ENCODE measurements at regions not wholly inside any gene's neighbourhood (a gene's known extent, or its start where the extent isn't known, plus 50 kb on each side); places are given as distances from the start of the nearest gene placed in this dataset.

DNA sequence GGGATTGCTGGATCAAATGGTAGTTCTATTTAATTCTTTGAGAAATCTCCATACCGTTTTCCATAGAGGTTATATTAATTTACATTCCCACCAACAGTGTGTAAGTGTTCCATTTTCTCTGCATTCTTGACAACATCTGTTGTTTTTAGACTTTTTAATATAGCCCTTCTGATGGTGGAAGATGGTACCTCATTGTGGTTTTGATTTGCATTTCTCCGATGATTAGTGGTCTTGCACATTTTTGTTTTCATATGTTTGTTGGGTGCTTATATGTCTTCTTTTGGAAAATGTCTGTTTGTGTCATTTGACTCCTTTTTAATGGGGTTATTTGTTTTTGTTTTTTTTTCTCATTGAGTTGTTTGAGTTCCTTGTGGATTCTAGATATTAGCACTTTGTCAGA is 75.3 kb upstream of the PUDP start:
- in situ Hi-C loops (cut with HindIII; ENCODE audit: low sequenced_read_pairs) = no loop called here
- TF ChIP-seq, protein P1, sequence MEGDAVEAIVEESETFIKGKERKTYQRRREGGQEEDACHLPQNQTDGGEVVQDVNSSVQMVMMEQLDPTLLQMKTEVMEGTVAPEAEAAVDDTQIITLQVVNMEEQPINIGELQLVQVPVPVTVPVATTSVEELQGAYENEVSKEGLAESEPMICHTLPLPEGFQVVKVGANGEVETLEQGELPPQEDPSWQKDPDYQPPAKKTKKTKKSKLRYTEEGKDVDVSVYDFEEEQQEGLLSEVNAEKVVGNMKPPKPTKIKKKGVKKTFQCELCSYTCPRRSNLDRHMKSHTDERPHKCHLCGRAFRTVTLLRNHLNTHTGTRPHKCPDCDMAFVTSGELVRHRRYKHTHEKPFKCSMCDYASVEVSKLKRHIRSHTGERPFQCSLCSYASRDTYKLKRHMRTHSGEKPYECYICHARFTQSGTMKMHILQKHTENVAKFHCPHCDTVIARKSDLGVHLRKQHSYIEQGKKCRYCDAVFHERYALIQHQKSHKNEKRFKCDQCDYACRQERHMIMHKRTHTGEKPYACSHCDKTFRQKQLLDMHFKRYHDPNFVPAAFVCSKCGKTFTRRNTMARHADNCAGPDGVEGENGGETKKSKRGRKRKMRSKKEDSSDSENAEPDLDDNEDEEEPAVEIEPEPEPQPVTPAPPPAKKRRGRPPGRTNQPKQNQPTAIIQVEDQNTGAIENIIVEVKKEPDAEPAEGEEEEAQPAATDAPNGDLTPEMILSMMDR (IDR thresholded peaks at IDR 0.05; ENCODE audit: low read depth, low read length, missing control alignments) = no peak
- no peak for DNase-seq (ENCODE audit: low read depth)
- H3K4me3 ChIP-seq (ENCODE audit: low read depth, low read length) = no peak overlapping the region

DNA sequence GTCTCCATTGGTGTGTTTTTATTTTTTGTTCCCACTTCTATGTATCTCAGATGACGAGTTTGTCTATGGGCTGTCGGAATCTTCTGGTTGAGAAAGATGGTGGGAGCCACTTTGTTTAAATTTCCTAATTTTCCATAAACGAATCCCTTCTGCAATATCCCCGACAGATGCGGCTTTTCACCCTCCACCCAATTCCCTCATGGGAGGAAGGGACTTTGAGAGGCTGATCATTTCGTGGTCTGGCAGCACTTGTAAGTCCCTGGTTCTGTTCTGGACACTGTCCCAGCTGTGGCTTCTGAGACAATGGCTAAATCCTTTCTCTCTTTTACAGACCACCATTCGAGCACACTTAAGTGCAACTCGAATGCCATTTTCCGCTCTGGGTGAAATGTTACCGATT is 72.2 kb upstream of the PUDP start:
- TF ChIP-seq, protein P1 (IDR thresholded peaks at IDR 0.05; ENCODE audit: low read depth, low read length, missing control alignments) = no peak
- no peak for DNase-seq (ENCODE audit: low read depth)
- in situ Hi-C loops (cut with HindIII; ENCODE audit: low sequenced_read_pairs) = no loop called here
- no peak overlapping the region for H3K4me3 ChIP-seq (ENCODE audit: low read depth, low read length)

DNA sequence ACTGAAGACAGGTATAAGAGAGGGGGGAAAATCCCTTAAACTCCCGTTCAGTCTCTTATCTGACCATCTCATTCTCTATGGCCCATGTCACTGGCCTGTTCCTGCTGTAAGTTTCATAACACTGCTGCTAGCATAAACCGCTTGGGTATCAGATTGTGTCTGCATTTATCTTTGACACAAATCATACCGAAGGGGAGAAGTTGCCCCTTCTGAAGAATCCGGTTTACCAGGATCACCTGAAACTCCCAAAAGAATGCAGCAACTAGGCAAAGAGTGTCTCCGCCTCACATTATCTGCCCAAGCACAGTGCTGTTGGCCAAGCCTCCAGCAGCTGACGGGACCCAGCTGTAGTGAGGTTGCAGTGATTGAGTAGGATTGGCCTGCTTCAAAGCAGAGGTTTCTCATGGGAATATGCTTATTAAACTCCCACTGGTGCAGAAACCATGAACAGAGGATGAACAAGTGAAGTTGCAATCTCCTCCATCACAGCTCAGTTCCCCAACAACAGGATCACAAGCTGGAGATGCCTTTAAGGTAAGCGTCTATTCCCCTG is 71.3 kb upstream of the PUDP start:
- TF ChIP-seq, protein P1 (IDR thresholded peaks at IDR 0.05; ENCODE audit: low read depth, low read length, missing control alignments) = no peak
- in situ Hi-C loops (cut with HindIII; ENCODE audit: low sequenced_read_pairs) = no loop called here
- H3K4me3 ChIP-seq (ENCODE audit: low read depth, low read length) = no peak overlapping the region
- DNase-seq (ENCODE audit: low read depth) = no peak

DNA sequence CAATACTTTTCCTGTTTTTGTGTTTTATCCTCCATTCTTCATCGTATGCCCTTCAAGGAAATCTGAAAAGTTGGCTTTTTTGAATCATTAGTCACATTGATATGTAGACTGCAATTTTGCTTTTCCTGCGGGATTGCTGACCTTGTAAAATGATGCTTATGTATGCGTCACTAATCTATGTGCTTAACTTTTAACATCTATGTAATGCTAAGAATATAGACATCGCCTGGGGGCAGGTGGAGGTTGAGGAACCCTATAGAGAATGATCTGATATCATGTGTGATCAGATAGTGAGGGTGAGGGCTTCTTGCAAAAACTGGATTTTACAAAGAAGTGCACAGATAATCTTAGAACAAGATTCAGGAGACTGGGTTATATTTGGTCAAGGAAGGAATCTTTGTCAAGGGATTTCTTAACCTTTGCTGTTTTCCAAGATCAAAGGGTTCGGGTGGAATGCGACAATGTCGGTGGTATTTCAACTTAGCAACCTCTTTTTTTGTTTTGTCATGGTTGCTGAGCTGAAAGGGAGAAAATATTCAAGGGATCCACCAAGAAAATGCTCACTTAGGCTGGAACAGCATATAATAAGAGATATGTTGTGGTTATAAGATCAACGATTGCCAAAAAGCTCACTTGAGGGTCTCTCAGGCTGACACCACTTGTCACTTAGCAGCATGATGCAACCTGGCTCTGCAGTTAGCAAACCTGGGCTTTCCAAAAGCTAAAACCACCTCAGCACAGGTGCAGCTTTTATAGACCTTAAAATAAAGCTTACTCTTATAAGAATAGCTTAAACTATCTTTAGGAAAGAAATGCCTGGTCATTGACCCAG is 70.6 kb upstream of the PUDP start:
- in situ Hi-C loops (cut with HindIII; ENCODE audit: low sequenced_read_pairs) = no loop called here
- TF ChIP-seq, protein P1 (IDR thresholded peaks at IDR 0.05; ENCODE audit: low read depth, low read length, missing control alignments) = no peak
- no peak overlapping the region for H3K4me3 ChIP-seq (ENCODE audit: low read depth, low read length)
- no peak for DNase-seq (ENCODE audit: low read depth)

DNA sequence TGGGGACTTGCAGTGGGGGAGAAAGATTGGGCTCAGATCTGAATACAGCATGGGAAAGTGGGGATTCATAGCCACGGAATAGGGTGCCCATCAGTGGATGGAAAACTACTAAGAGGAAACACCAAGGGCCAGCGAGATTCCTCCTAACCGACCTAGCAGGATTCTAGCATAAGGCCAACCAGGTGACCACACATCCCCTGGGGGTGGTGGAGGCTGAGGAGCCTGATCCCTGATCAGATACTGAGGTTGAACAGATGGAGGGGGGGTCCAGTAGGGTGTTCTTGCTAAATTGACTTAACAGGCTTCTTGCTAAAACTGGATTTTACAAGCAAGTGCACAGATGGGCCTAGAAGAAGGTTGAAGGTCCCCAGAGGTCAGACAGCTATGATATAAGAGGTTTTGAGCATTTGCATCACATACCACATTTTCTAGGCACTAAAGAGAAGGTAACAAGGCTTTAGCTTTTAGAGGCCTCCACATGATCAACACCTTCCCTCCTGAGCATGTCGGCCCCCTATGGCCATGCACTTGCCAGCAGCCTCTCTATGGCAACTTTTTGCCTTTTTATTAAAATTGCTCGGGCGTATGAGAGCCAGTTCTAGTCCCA is 69.1 kb upstream of the PUDP start:
- TF ChIP-seq, protein P1 (IDR thresholded peaks at IDR 0.05; ENCODE audit: low read depth, low read length, missing control alignments) = no peak
- in situ Hi-C loops (cut with HindIII; ENCODE audit: low sequenced_read_pairs) = no loop called here
- H3K4me3 ChIP-seq (ENCODE audit: low read depth, low read length) = no peak overlapping the region
- no peak for DNase-seq (ENCODE audit: low read depth)

DNA sequence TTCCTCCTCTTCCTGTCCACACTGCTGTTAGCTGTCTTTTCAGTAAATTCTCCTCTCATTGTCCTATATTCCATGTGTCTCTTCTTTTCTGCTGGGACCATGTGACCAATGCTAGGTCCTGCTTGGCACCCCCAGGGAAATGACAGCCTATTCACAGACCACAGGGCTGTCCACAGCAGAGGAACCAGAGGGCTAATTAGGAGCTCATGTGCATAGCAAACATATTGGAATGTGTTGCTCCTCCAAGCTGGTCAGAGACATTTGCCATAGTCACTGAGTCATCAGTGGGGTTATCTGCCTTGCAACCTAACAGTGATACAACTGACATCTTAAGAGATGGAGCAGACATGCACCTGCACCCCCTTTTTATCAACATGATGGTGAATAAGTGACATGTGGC is 67.9 kb upstream of the PUDP start:
- DNase-seq (ENCODE audit: low read depth) = no peak
- in situ Hi-C loops (cut with HindIII; ENCODE audit: low sequenced_read_pairs) = no loop called here
- TF ChIP-seq, protein P1 (IDR thresholded peaks at IDR 0.05; ENCODE audit: low read depth, low read length, missing control alignments) = no peak
- H3K4me3 ChIP-seq (ENCODE audit: low read depth, low read length) = no peak overlapping the region
